HG02798 (cell line): ENCODE measurements at regions not wholly inside any gene's neighbourhood (a gene's known extent, or its start where the extent isn't known, plus 50 kb on each side); places are given as distances from the start of the nearest gene placed in this dataset.

Source experiments
- ATAC-seq: cut with Tn5 transposase; IDR thresholded peaks from one replicate; pipeline ENCODE4 v1.9.1; 2021; ENCODE audit warnings: mild to moderate bottlenecking; ENCODE audit not compliant: unreplicated experiment, poor library complexity

DNA sequence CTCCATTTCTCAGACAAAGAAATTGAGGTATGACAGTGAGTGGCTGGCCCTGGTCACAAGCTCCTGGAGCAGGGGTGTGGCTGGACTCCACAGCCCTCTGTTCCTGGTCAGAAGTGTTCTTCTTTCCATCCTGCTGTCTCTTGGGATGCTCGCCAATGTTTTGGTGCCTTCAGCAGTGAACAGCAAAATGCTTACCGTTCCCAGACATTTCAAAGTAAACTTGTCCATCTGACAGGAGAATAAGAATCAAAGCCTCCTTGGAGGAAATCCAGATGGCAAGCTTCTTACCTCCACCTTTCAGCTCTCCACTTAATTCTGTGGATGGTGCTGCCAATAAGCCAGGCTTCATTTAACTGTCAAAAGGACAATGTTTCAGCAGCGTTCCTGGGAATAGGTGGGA, 954.1 kb downstream of the UQCRFS1 start:
- no peak for ATAC-seq

DNA sequence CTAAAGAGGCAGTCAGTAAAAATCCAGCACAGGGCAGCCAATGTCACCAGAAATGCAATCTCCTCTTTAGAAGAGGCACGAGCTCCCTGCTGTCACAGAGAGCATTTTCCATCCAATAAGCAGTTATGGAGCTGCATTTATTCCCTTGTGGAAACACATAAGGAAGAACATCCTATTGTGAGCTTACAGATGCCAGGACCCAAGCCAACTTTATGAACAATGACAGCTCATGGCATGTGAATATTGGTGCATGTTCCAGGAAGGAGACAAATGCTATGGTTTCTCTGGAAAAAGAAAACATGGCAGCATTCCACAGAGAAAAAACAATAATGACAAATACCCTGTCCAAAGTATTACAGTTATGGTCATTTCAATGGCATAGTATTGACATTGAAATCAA, 955.6 kb downstream of the UQCRFS1 start:
- no peak for ATAC-seq

DNA sequence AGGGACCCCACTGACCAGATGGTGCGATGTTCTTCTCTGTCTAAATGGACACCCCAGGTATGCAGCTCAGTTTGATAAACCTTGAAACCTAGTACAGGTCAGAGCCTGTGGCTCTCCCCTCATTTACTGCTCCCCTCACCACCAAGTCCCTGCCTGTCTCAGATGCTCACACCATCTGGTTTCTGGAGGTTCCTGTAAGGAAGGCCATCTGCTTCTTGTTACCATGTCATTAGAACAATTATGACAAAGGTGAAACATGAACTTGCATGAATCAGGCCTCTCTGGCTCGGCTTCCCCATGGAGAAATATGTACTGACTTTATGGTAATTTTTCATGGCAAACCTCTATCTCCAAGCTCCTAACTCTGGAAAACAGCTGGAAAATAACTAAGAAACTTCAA, 965.7 kb downstream of the UQCRFS1 start:
- ATAC-seq, result no peak

DNA sequence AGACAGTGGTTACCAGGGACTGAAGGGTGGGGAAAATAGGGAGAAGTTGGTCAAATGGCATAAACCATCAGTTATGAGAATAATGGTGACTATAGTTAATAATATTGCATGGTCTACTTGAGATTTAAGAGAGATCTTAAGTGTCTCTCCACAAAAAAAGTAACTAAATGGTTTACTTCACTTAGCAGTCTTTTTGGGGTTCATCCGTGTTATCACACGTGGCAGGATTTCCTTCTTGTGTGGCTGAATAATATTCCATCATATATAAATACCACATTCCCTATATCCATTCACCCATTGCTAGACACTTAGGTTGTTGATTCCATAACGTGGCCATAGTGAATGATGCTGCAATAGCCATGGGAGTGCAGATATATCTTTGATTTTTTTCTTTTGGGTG, 967.0 kb downstream of the UQCRFS1 start:
- ATAC-seq, result no peak

DNA sequence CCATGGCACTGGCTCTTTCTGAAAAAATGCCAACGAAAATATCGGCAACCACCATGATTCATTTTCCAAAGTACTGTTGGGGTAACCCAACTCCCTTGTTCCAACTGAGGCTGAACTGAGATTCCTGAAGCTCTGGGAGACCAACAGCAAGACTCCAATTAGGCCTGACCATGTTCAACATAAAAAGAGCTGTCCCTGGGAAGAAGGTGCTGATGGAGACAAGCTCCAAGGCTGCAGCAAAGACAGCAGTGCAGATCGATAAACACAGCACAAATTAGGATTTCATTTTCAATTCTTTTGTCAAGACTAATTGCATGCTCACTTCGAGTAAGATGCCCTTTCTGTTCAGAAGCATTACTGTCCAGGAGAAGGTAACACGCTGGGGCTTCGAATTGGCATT, 968.0 kb downstream of the UQCRFS1 start:
- ATAC-seq, result no peak

DNA sequence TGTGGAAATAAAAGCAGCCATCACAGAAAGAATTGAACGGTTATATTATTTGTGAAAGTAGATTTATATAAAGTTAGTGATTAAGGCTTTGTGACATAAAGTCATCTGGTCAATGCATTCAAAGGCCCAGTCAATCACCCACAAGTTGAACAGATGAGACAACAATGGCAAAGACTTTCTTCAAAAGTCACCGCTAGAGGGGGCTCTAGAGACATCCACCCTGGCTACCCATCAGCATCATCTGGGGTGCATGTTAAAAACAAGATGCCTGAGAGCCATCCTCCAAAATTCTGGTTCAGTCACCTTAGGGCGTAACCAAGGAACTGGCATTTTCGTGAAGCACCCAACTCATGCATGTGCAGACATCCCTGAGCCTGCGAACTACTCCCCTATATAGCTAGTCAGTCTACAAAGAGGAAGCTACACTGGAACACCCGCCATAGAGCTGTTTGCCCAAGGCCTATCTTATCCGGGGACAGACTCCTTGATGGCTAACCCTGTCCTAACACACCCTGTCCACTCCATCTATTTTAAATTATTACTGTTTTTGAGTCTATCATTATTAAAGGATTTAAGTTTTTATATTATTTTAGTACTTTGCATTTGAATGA, 970.5 kb downstream of the UQCRFS1 start:
- no peak for ATAC-seq

DNA sequence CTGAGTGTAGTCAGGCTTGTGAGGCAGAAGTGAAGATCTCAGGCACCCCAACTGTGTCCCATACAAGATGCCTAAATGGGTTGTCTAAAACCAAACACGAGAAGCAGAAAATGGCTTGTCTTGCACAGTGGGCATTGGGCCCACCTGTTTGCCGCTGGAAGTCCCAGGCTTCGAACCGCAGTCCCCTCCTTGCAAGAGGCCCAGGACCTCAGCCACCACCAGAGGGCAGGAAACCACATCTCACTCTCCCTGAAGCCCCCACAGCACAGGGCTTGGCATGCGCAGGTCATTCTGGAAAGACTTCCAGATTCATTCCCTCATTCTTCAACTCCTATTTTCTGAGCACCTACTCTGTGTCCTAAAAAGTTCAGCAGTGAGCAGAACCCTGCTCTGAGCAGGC, 973.7 kb downstream of the UQCRFS1 start:
- no peak for ATAC-seq

DNA sequence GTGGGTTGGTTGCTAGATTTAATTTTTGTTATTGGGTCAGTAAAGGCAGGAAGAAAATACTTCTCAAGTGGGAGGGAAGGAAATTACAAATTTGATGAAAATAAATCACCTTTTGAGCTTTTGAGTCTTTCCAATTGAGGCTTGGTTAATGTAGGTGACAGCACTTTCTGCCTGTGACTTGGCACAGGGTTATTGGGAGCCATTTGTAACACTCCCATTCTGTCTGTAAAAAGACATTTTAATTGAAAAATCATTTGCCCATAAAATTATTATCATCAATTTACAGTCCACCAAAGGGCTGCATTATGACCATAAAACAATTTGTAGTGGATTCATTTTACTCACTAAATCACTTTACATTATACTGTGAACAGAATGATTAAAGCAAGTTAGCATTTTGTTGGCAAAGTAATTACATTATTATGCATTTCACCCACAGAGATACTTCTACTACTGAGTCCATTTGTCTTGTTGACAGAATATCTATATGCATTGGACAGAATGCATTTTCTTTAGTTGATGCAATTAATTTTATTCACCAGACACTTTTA, 974.6 kb downstream of the UQCRFS1 start:
- no peak for ATAC-seq

DNA sequence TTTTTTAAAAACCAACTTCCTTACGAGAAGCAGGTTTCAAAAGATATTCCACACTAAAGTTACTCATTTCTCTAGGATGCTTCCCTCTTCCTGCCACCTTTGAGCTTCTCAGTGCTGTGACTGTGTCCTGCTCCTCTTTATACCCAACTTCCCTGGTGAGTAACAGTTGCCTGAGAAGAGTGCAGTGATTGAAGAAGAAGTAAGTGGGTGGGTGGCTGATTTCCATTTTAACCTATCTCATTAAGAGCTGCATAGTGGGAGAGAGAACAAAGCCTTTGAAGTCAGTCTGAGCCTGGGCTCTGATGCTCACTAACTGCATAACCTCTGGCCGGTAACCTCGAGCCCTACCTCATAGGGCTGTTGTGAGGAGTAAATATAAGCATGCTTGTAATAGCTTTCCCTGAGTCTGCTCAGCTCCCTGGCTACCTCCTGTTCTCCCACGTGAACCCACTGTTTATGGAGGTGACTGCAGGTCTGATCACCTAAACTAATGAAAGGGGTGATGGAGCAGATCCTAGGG, 977.3 kb downstream of the UQCRFS1 start:
- ATAC-seq, result no peak

DNA sequence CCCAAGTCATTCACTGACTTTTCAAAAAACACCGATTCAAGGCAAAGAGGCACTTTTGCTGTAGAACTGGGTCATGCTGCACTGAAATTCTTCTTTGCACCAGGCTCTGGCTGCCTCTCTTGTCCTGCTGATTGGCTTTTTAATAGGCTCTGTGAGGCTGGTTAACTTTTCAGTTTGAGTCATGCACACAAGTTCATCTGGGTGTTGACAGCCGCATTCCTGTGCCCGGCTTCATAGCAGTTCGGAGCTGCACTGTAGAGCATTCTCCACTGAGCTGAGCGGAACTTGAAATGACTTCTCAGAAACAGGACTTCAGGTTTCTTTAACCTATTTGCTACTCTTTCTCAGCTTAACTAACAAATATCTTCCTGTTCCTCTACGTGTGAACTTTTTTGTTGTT, 978.3 kb downstream of the UQCRFS1 start:
- no peak for ATAC-seq

DNA sequence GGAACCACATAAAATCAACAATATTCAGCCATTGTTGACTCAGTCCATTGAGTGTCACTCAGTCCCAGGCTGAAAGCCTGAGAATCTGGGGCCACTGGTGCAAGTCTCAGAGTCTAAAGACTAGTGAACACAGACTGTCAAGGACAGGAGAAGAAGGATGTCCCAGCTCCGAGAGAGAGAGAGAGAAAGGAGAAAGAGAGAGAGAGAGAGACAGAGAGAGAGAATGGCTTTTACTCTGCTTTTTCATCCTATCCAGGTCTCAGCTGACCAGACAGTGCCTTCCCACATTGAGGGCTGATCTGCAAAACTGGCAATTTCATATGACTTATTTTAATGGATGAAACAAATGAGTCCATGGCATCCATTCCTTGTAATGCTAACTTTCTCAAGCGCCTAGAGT, 984.1 kb downstream of the UQCRFS1 start:
- ATAC-seq, result no peak

DNA sequence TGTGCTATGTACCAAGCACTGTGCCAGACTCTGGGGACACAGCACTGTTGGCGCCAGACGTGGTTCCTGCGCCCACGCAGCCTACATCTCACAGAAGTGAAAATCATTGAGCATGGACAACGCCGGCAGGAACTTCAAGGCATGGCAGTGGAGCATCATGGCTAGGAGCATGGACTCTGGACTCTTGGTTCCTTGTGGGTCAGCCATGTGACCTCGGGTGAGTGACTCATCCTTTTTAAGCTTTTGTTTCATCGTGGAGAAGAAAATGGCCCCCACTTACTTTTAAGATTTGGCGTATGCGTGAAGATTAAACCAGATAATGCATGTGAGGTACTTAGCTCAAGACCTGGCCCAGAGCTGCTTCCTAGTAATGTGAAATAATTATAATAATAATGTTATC, 988.5 kb downstream of the UQCRFS1 start:
- ATAC-seq, result no peak

DNA sequence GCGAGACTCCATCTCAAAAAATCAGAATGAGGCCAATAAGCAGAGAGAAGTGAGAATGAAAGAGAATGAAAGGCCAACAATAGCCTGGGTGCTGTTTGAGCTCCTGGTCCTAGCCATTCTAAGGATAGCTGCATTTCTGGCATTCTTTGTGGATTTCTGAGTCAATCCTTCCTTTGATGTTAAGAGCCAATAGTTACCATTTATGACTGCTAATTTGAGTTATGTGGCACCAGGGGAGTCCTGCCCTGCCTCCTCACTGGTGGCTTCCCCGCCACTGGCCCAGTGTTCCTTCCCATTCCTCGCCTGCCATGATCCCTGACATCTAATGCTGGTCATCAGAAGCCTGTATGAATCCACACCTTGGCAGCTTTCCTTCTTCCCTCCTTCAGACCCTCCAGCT, 991.2 kb downstream of the UQCRFS1 start:
- no peak for ATAC-seq

DNA sequence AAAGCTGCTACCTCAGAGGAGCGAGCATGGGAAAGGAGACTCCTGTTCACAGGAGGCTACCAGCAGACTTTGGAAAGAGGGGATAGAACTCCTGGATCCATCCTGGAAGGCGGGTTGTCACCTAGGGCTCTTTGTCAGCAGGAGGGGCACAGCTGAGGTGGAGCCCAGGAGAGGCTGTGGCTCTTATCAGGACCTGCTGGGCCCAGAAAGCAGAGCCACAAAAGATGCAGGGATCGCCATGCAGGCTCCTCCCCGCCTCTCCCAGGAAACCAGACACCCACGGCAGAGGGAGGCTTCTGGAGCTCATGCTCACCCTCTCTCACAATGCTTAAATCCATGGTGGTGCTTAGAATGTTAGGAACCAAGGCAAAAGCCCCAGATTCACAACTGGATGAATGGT, 994.2 kb downstream of the UQCRFS1 start:
- ATAC-seq, result no peak

DNA sequence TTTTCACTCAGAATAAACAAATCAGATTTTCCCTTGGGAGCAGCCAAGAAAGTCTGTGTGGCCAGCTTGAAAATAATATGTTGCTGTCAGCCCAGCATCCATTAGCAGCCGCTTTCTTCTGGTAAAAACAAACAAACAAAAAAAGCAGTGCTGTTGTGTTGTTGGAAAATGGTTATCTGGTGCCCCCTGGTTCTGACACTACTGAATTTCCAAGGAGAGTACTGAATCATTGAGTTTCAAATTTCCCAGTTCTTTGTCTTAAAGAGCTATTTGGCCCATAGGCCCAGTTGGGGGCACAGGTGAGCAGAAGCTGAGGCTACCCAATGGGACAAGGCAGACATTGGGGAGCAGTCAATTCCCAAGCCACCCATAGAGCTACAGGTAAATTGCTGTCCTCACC, 995.9 kb downstream of the UQCRFS1 start:
- no peak for ATAC-seq

DNA sequence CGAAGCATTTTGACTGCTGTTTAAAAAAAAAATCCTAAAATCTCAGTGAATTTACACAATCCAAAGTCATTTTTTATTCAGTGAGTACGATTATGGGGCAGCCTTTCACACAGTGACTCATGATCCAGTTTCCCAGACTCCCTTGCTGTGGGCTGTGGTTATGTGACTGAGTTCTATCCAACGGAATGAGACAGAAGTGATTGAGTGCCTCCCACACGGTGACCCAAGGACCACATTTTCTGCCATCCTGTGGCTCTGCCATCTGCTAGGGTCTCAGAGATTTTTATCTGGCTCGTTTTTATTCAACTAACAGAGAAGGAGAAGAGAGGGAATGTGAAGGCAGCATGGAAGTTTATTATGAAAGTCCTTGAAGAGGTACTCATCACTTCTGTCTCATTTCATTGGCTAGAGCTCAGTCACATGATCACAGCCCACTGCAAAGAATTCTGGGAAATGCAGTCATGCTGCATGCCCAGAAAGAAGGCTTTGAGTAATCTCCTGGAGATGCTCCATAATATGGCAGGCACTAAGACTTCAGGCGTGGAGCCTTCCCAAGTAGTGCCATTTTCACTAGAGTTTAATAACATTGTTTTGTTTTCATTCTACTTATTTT, 999.4 kb downstream of the UQCRFS1 start:
- ATAC-seq, result no peak

DNA sequence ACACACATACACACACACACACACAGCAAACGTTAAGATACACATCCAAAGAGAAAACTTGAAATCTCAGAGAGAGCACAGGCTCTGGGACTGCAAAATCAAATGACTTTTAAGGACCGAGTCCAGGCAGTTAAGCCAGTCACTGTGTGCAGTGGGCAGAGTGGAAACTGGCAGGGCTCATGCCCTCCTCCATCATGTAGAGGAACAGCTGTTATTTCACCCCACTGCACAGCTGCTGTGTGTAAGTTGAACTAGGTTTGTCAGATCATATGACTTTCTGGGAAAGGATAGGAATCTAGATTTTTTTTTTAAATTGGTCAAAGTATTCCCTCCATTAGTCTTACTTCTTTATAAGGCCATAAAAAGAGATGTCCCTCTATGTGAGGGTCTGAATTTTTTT, 1002.1 kb downstream of the UQCRFS1 start:
- ATAC-seq, result no peak

DNA sequence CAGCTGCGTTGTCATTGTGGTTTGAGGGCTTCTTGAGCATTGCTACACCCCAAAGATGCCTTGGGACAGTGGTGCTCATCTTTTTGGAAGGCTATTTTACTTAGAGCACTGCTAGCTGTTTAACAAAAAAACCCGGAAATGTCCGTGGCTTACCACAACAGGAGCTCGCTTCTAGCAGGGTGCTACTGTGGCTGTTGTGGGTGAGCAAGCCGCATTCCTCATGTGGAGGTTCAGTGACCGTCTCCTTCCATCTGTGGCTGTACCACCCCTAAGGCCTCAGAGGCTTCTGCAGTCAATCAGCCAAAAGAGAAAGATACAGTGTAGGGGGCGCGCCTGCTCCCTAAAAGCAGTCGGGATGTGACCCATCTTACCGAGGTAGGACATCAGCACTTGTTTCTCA, 1004.2 kb downstream of the UQCRFS1 start:
- ATAC-seq, result no peak

DNA sequence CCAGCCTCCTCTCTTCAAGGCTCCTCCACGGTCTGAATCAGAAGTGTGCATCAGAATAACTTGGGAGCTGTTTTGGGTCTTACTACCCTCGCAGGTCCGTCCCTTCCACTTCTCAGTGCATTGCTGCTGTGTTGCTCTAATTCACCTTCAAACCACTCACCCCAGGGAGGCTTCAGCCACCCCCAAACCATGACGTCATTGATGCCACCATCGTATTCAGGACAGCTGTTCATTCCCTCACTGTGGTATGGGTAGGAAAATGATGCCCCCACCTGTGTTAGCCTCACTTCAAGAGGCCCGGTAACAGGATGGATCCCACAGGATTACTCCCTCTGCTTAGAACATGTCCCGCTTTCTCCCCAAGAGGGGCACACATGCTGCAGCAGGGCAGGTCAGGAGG, 1005.7 kb downstream of the UQCRFS1 start:
- ATAC-seq, result no peak

DNA sequence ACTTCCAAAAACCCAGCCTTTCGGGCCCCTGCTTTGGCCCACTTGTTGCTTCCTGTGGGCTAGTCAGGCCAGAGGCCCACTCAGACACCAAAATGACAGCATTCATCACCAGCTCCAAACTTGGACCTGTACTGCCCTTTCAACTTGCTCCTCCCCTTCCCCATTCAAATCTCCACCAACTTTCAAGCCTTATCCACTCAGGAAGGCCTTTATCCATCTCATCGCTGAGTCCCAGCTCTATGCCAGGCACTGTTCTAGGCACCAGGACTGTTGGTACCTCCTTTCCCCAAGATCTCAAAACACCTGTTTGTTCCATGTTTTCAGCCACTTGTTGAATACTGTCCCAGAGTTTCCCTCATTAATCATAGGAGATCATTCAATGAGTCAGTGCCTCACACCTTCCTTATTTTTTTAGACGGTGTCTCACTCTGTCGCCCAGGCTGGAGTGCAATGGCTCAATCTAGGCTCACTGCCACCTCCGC, 1011.4 kb downstream of the UQCRFS1 start:
- no peak for ATAC-seq

DNA sequence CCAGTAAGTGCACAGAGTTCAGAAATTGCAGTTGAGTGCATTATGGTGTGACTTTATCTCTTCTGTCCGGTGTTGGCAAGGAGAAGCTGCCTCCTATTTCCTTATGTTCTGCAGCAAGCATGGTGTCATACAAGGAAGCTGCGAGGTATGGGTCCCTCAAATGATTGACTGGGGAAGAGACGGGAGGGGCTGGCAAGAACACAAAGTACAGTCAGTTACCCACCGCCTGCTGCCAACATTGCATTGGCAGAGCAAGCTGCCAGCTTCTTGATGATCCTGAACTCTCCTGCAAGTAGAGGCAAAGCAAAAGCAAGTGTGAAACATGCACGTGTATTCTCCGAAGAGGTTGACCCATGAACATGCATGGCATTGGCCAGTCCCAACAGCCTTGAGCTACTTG, 1013.6 kb downstream of the UQCRFS1 start:
- no peak for ATAC-seq

DNA sequence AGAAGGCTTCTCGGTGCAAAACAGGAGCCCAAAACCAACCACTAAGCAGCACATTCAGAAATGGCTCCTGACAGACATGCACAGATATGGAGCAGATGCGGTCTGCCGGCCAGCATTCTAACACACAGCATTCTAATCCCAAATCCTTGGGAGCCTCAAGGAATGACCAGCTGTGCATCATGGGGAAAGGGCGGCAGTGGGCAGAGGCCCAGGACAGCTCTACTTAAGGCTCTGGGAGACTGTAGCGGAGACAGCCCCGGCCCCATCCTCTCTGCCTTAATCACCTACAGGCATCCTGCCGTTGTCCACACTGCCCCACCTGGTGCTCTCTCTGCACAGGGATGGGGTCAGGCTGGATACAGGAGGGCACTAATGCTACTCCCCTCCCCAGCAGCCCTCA, 1016.0 kb downstream of the UQCRFS1 start:
- no peak for ATAC-seq
